ENCODE measurements at regions not wholly inside any gene's neighbourhood (a gene's known extent, or its start where the extent isn't known, plus 50 kb on each side); places are given as distances from the start of the nearest gene placed in this dataset.

DNA sequence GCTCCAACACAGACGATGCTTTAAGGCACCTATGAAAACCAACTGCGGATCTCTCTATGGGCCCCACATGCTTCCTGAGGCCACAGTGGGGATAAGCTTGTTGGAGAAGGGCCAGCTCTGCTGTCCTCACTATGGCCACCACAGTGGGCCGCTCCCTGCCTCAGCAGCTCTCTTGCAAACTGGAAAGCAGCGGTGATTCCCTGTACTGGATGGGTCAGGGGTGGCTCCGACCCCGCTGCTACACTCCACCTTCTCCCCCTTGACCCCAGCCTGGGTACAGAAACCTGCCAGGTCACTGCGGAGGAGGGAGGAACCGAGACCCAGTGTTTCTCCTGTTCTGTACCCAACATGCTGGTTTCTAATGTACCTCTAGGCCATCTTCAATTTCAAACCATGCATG, 403.9 kb downstream of the CTTN start:
- TF ChIP-seq, protein P1, sequence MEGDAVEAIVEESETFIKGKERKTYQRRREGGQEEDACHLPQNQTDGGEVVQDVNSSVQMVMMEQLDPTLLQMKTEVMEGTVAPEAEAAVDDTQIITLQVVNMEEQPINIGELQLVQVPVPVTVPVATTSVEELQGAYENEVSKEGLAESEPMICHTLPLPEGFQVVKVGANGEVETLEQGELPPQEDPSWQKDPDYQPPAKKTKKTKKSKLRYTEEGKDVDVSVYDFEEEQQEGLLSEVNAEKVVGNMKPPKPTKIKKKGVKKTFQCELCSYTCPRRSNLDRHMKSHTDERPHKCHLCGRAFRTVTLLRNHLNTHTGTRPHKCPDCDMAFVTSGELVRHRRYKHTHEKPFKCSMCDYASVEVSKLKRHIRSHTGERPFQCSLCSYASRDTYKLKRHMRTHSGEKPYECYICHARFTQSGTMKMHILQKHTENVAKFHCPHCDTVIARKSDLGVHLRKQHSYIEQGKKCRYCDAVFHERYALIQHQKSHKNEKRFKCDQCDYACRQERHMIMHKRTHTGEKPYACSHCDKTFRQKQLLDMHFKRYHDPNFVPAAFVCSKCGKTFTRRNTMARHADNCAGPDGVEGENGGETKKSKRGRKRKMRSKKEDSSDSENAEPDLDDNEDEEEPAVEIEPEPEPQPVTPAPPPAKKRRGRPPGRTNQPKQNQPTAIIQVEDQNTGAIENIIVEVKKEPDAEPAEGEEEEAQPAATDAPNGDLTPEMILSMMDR (IDR thresholded peaks at IDR 0.05), result no peak
- no peak for TF ChIP-seq ZFX (IDR thresholded peaks at IDR 0.05; ENCODE audit: borderline replicate concordance)
